HG02678 (cell line): ENCODE measurements at regions not wholly inside any gene's neighbourhood (a gene's known extent, or its start where the extent isn't known, plus 50 kb on each side); places are given as distances from the start of the nearest gene placed in this dataset.

Experiments used
- ATAC-seq: cut with Tn5 transposase; IDR thresholded peaks from one replicate; pipeline ENCODE4 v1.9.1; 2021; ENCODE audit warnings: mild to moderate bottlenecking, moderate library complexity; ENCODE audit not compliant: unreplicated experiment

DNA sequence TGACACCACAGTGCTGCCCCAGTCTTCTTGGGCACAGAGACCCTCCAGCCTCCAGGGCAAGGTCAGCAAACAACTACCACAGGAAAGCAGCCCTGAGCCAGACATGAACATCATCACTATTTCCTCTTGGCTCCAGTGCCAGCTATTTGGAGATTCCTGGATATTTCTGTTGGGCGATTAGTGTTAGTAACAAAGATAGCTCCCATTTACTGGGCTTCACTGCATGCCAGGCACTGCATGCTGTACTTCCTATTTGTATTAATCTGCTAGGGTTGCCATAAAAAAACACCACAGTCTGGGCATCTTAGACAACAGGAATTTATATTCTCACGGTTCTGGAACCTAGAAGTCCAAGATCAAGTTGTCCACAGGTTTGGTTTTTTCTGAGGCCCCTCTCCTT is 255.1 kb upstream of the STT3B start:
- ATAC-seq, result no peak

DNA sequence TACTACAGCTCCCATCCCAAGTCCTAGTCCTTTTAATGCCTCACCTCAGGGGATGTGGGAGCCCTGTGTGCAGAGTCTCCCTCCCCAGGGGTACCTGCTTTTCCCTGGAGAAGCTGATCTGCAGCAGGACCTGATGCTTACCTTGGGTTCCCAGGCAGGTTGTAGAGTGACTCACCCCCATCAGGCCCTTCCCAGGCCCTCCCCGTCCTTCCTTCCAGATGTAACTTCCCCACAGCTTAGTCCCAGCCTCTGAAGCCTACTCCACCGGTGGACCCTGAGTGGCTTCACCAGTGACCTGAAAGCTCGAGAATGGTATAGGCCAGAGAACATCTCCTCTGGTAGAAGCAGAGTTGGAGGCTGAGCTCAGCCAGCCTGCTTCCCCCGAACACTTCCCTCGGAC is 254.2 kb upstream of the STT3B start:
- ATAC-seq, result no peak

DNA sequence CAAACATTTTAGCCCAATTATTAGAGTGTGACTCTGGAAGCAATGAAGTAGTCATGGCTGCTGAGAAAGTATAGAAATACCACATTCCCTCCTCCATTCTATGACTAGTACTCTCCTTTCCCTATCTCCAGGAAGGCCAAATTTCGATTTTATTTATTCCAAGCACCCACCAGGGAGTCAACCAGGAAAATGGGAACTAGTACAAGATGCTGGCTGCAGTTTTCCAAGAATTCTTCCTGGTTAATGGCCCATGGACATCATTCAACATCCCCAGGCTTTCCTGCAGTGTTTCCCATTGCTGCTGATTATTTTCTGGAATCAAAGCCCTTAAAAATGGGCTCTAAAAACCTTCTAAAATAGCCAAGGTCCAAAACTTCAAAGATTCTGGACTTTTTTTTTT is 247.9 kb upstream of the STT3B start:
- ATAC-seq, result no peak

DNA sequence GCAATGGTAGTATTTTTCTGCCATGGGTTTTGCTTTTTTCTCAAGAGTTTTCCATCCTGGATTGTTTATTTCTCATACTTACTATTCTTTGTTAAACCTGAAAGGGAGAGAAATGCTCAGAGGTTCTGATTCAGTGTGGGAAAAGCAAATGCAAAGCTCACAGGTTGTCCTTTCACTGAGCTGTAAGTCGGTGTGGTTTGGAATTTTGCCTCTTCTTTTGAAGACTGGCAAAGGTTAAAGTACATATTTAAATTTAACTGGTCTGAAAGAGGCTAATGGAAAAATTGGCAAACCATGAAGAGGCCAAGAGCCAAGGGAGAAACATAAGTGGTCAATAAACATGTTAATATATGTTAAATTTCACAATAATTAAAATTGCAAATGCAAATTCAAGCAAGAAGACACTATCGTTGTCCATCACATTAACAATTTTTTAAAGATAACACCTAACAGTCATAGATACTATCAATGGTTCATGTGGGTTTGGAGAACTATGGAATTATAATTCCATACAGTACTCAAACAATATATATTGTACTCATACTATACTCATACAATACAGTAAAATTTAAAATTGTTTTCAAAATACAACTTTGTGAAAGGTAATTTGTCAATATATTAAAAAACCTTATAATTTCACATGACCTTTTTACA is 246.8 kb upstream of the STT3B start:
- ATAC-seq, result no peak

DNA sequence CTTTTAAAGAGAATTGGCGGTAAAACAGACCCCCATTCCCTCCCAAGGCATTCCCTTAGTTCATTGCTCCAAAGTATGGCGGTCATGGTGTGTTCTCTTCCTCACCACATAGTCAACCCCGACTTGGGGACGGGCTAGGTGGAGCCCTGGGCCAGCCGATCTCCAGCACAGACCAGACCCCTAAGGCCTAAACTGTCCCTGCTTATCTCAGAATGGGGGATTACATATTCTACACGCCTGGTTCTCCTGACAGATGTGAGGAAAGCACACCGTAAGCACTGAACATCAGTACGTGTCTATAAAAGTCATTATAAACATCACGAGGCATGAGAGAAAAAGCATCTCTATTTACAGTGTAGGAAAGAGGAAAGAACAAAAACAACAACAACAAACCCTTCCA is 244.5 kb upstream of the STT3B start:
- no peak for ATAC-seq

DNA sequence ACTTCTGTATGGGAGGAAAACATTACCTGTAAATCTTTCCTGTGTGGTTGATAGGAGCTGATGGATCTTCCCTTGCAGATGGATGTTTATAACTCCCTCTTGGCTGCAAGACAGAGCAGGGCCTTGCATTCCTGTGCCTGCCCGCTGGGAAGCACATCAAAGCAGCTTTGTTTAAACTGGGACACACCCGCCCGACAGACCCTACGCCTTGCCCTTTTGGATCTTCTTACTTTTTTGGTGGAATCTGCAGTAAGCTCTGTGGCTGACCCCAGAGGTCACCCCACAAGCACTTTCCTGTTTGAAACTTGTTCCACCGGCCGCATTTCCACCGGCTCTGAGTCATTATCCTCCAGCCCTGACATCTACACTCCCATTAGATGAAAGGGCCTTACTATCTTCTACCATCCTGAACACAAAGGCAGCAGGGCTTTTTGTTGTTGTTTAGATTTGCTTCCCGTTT is 244.1 kb upstream of the STT3B start:
- ATAC-seq, result no peak

DNA sequence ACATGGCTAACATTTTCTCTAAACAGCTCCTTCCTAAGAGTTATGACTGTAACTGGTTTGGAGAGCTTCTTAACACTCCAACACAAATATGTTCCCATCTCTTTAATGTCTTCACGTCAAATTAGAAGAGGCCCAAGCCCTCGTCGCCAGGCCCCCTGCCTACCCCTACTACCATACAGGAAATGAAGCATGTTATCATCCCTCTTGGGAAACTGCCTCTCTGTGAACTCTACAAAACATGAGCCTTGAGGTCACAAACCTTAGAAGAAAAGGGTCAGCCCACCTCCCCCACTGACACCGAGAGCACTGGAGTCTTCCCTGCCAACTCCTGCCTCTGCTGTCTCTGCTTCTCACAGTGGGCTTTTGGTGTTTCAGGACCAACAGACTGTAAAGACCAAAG is 243.1 kb upstream of the STT3B start:
- no peak for ATAC-seq

DNA sequence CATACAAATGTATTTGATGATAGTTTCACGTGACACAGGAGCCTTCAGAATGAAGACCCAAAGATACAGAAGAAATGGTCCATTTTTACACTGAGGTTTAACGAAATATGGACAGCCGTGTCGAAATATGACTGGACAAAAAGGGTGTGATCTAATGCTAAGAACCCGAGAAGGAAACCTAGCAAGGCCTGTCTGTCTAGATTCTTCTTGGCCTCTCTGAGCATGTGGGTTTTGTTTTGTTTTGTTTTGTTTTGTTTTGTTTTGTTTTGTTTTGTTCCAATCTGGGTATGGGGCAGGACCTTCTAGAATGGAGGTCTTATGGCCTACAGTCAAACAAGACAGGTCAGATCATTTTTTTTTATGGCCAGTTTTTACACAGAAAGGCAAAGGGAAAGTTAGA is 242.7 kb upstream of the STT3B start:
- ATAC-seq, result no peak

DNA sequence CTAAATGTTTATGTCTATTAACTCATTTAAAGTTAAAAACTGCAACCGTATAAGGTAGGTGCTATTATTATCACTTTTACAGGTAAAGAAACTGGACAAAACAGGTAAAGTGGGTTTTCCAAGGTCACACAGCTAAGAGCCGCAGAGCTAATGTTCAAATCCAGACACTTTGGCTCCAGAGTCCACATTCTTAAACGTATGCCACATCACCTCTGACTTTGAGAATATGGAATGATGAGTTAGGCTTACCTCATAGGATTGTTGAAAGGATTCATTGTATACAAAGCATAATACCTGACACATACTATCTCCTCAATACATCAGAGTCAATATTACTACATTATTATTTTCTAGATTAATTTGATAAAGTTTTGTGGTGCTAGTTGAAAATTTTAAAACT is 240.9 kb upstream of the STT3B start:
- ATAC-seq, result no peak

DNA sequence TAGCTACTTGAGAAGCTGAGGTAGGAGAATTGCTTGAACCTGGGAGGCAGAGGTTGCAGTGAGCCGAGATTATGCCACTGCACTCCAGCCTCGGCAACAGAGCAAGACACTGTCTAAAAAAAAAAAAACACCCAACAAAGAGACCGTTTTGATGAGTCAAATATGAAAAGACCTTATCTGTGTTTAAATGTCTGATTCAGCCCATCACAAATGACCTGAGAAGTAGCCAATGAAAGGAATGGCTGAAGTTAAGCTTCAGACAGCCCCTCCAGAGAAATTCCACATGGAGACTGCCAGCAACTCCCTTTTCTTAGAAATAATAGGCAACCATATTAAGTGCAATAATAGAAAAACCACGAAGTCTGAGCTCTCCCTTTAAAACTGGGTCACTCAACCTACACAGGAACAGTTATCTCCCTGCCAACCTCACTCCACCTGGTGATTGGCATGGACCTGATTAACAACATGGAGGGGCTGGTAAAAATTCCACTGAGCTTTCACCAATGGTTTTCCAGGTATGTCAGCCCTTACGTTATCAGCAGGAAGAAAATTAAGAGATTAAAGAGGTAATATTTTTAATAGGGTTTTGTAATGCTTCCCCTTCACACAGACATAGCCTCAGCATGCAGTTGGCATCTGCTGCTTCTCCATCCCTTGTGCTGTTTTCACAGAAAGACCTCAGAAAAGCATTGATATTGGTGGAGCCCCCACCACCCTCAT is 238.1 kb upstream of the STT3B start:
- ATAC-seq, result no peak

DNA sequence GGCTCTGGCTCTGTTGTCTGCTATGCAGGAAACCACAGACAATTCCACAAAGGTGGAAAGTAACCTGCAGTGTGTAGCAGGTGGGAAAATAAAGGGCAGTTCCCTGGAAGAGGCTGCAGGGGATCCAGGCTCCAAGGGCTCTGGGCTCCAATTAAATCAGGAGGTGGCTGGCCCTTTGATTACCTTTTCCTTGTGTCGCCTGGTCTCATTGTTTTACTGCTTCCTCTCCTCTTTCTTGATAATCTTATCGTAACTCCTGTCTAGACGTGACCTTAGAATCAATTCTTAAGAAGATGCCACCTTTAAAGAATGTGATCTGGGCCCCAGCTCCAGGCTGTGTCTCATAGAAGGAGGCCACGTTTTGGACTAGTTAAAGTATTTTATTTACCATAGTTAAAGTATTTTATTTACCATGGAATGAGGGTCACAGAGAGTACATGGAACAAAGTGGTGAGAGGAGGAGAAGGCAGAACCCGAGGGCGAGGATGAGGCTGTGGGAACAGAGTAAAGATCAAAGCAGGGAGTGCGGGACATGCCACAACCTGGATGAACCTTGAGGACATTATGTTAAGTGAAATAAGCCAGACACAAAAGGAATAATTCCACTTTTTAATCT is 237.5 kb upstream of the STT3B start:
- no peak for ATAC-seq

DNA sequence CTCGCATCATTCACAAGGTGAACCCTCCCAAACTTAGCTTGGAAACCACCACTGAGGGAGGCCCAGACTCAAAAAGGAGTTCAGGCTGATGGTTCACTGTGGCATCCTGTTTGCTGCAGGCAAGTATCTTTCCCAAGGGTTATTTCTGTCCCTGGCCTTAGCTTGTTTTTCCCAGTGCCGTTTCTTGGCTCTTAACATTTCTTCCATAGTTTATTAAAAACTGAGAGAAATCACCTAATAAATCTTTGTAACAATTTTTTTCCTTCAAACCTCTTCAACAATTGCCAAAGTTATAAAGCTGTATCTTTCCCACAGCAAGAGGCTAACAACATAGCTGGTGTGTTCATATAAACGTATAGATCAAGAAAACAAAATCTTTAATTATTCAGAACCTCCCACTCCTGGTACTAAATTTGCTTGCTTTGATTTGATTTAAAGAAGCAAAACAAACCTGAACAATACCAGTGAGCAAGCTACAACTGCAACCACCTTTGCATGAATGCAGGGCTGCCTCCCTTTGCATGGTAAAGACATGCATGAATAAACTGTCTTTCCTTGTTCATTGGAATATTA is 234.9 kb upstream of the STT3B start:
- no peak for ATAC-seq

DNA sequence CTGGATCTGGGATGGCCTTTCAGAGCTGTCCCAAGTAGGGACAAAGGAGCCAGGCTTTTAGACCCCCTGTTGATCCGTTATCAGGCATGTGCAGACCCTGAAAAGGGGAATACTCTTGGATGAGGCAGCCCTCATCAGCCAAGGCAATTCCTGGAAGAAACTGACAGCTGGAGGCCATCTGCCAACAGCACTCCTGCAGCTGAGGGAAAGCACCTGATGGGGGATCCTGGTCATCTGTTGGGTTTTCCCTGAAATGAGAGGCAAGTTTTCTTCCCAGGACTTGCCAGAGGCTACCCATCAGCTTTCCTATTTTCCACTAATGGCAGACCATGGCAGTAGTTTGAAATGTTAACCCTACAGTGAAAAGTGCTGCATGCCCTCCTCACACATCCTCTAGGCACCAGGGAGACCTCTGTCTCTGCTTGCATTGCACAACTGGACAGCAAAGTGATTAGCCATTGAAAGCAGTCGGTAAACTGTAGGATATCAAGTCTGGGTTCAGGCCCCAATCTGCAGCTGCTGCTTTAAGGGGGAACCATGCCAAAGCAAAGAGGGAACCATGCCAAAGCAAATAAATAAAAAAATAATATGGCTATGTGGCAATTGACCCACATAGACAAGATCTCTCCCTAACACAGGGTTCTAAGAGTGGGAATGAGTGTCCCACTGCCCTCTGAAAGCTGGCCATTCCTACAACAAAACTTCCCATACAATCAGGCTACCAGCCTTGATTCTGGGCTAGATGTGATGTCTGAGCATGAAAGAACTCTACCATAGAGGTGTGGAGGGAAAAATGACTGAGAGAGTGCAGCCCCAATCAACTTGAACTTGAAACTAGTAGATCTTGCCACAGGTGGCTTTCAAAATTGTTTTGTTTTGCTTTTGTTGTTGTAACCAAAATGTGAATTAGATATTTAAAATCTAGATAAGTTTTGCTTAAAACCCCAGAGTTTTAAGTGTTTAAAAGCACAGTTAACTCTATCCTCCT is 232.0 kb upstream of the STT3B start:
- no peak for ATAC-seq

DNA sequence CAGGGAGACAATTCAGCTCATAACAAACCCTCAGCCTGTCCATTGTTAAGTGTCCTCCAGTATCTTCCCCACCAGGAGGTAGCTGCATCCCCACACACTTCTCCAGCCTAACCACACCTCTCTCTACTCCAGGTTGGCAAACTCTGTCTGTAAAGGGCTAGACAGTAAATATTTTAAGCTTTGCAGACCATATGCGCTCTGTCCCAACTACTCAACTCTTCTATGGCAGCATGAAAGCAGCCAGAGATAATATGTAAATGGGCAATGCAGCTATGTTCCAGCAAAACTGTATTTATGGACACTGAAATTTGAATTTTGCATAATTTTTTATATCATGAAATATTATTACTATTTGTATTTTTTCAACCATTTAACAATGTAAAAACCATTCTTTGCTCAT is 230.4 kb upstream of the STT3B start:
- no peak for ATAC-seq

DNA sequence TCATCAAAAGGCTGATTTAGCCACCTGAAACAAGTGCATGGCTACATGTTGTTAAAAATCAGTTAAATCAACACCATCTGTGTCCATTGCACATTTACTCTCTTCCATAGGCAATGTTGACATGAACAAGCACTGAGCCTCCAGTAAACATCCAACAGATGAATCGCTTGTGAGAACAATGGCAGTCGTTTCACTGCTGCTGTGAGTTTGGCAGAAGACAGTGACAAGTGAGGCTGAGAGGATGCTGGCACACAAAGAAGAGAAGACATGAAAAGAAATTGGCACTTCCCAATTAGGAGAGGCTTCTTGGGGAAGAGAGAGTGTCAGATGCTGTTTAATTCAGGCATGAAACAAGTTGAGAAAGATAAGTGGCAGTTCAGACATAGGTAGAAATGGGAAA is 227.4 kb upstream of the STT3B start:
- ATAC-seq, result no peak

DNA sequence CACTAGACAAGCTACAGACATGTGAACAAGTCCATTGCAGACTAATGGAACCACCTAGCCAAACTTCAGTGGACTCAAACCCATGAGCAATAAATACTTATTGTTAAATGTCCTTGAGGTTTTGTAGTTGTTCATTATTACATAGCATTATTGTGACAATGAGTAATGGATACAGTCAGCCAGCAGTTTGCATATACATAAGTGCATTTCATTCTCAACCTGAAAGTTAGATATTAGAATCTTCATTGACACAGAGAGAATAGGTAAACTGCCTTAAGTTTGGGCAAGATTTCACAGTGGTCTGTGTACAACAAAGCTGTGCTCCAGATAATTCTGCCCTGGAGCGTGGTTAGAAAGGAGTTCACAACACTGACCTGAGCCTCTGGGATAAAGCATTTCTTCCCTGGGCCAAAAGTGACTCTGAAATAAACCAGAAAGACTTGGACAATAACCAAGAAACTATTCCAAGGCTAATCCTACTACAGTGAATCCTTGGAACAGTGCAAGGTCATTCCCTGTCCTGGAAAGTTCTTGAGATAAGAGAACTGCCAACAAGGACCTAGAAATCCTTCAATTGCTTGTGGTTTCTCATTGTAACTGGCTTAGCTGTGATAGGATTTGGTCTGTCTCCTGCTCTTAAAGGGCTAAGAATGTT is 225.5 kb upstream of the STT3B start:
- ATAC-seq, result no peak

DNA sequence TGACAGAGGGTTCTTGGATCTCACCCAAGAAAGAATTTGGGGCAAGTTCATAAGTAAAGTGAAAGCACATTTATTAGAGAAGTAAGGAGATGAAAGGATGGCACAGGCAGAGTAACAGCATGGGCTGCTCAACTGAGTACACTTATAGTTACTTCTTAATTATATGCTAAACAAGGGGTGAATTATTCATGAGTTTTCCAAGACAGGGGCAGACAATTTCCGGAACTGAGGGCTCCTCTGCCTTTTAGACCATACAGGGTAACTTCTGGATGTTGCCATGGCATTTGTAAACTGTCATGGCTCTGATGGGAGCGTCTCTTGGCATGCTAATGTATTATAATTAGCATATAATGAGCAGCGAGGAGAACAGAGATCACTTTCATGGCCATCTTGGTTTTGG is 221.2 kb upstream of the STT3B start:
- no peak for ATAC-seq

DNA sequence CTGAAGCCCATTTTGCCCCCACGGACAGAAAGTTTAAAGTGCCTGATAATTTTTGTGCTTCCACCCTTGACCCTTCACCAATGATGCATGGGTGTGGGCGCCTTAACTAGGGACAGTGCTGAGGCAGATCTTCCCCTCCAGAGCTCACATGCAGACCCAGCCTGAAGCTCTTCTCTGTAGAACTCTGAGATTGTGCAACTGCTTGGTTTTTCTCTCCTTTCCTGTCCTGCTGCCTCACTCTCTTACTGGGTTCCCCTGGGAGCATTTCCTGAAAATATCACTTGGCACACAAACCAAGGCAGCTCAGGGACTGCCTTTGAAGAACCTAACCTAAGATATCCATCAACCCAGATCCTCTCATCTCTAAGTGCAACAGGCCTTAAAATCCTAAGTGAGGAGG is 220.3 kb upstream of the STT3B start:
- ATAC-seq, result no peak

DNA sequence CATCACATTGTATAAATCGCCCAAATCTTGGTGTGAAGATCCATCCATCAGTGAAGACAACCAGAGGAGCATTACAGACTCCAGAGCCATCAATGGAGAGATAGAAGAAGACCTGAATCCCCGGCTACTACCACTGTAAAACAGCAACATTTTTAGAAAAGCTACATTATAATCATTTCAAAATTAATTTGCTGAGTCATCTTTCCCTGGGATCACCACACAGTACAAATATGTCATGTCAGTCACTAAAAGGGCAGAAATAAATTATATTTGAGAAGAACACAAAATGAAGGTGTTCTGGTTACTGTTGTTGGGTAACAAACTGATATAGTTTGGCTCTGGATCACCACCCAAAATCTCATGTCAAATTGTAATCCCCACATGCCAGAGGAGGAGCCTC is 218.5 kb upstream of the STT3B start:
- ATAC-seq, result no peak

DNA sequence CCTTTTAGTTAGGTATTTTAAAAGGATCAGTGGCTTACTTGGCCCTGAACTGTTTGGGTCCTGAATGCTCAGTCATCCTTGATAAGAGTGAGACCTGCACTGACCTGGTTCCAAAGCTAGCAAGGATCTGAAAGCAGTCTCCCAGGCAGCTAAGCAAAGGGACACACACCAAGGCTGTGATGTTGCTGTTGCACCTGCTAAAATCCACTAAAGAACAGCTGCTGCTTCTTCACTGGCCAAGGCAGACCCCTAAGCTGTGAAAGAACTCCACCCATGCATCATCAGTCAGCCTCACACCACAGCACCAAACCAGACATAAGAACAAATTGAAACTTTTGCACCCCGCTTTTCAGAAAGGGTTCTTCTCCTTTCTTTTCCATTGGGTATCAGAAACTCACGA is 213.4 kb upstream of the STT3B start:
- ATAC-seq, result no peak
